ENCODE measurements at regions not wholly inside any gene's neighbourhood (a gene's known extent, or its start where the extent isn't known, plus 50 kb on each side); places are given as distances from the start of the nearest gene placed in this dataset.

- no peak for DNase-seq (ENCODE audit: extremely low read depth, insufficient read length)
These were observed 719.4 kb downstream of the DIAPH3 start for GRCh38 chr13:59444210-59444857.

GRCh38 chr13:59445812-59446211 lies 717.9 kb downstream of the DIAPH3 start:
- no peak for DNase-seq (ENCODE audit: extremely low read depth, insufficient read length)
- Histone ChIP-seq H3K27me3 (replicated peaks; ENCODE audit: control insufficient read depth, insufficient read depth, low read length) (no peaks in the 10 kb centered on the region), H3K4me3 (replicated peaks; ENCODE audit: low read depth, low read length) (no peak overlapping the region), H3K36me3 (ENCODE audit: control insufficient read depth, insufficient read depth, low read length) (no peaks in the 10 kb centered on the region)
- no peak for TF ChIP-seq CTCF (IDR thresholded peaks at IDR 0.05; ENCODE audit: insufficient read depth, low read length, poor library complexity, severe bottlenecking)

More at GRCh38 chr13:59444210-59444857, 719.4 kb downstream of the DIAPH3 start:
- Histone ChIP-seq H3K27me3 (replicated peaks; ENCODE audit: control insufficient read depth, insufficient read depth, low read length) (no peaks in the 10 kb centered on the region), H3K36me3 (ENCODE audit: control insufficient read depth, insufficient read depth, low read length) (no peaks in the 10 kb centered on the region), H3K4me3 (replicated peaks; ENCODE audit: low read depth, low read length) (no peak overlapping the region)
- TF ChIP-seq CTCF (IDR thresholded peaks at IDR 0.05; ENCODE audit: insufficient read depth, low read length, poor library complexity, severe bottlenecking), result no peak

- no peaks in the 10 kb centered on the region for H3K27me3 ChIP-seq (replicated peaks; ENCODE audit: control insufficient read depth, insufficient read depth, low read length)
- no peaks in the 10 kb centered on the region for H3K36me3 ChIP-seq (ENCODE audit: control insufficient read depth, insufficient read depth, low read length)
- no peak for TF ChIP-seq CTCF (IDR thresholded peaks at IDR 0.05; ENCODE audit: insufficient read depth, low read length, poor library complexity, severe bottlenecking)
- no peak overlapping the region for H3K4me3 ChIP-seq (replicated peaks; ENCODE audit: low read depth, low read length)
- no peak for DNase-seq (ENCODE audit: extremely low read depth, insufficient read length)
These were observed 717.3 kb downstream of the DIAPH3 start for GRCh38 chr13:59446391-59446790.

GRCh38 chr13:59447031-59447430 lies 716.7 kb downstream of the DIAPH3 start:
- H3K27me3 ChIP-seq (replicated peaks; ENCODE audit: control insufficient read depth, insufficient read depth, low read length), result no peaks in the 10 kb centered on the region
- DNase-seq (ENCODE audit: extremely low read depth, insufficient read length), result no peak
- no peak overlapping the region for H3K4me3 ChIP-seq (replicated peaks; ENCODE audit: low read depth, low read length)
- H3K36me3 ChIP-seq (ENCODE audit: control insufficient read depth, insufficient read depth, low read length), result no peaks in the 10 kb centered on the region
- TF ChIP-seq CTCF (IDR thresholded peaks at IDR 0.05; ENCODE audit: insufficient read depth, low read length, poor library complexity, severe bottlenecking), result no peak

GRCh38 chr13:59447846-59448620 lies 715.7 kb downstream of the DIAPH3 start:
- no peaks in the 10 kb centered on the region for H3K36me3 ChIP-seq (ENCODE audit: control insufficient read depth, insufficient read depth, low read length)

More at GRCh38 chr13:59447846-59448620, 715.7 kb downstream of the DIAPH3 start:
- no peak for TF ChIP-seq CTCF (IDR thresholded peaks at IDR 0.05; ENCODE audit: insufficient read depth, low read length, poor library complexity, severe bottlenecking)
- Histone ChIP-seq H3K27me3 (replicated peaks; ENCODE audit: control insufficient read depth, insufficient read depth, low read length) (no peaks in the 10 kb centered on the region), H3K4me3 (replicated peaks; ENCODE audit: low read depth, low read length) (no peak overlapping the region)
- no peak for DNase-seq (ENCODE audit: extremely low read depth, insufficient read length)

Measured in GM06990 (cell line).